Trophoblast cell (in vitro differentiated cells and primary cell): ENCODE measurements at regions not wholly inside any gene's neighbourhood (a gene's known extent, or its start where the extent isn't known, plus 50 kb on each side); places are given as distances from the start of the nearest gene placed in this dataset.

ENCODE experiments used
- DNase-seq, 2 donors: peaks; one replicate each; pipeline ENCODE4 v3.0.0-alpha.2; 2016
- H2AFZ ChIP-seq: 2 replicates; pipeline ENCODE4 v1.6.1; 2013; ENCODE audit warnings: low read length, moderate library complexity, mild to moderate bottlenecking; ENCODE audit not compliant: insufficient read depth, poor library complexity
- H2AK5ac ChIP-seq: 2 replicates; pipeline ENCODE4 v1.6.1; 2013; ENCODE audit warnings: mild to moderate bottlenecking, low read length
- H2BK120ac ChIP-seq: 2 replicates; pipeline ENCODE4 v1.6.1; 2013; ENCODE audit warnings: low read length, mild to moderate bottlenecking, moderate library complexity; ENCODE audit not compliant: insufficient read depth, poor library complexity
- H2BK12ac ChIP-seq: 2 replicates; pipeline ENCODE4 v1.6.1; 2013; ENCODE audit warnings: mild to moderate bottlenecking, low read length, moderate library complexity
- H2BK5ac ChIP-seq: 2 replicates; pipeline ENCODE4 v1.6.1; 2013; ENCODE audit warnings: low read length, low read depth, moderate library complexity, mild to moderate bottlenecking; ENCODE audit not compliant: poor library complexity
- H3K14ac ChIP-seq: 2 replicates; pipeline ENCODE4 v1.6.1; 2013; ENCODE audit warnings: mild to moderate bottlenecking, low read length
- H3K18ac ChIP-seq: 2 replicates; pipeline ENCODE4 v1.6.1; 2013; ENCODE audit warnings: mild to moderate bottlenecking, low read length
- H3K23ac ChIP-seq: 2 replicates; pipeline ENCODE4 v1.6.1; 2013; ENCODE audit warnings: low read length
- H3K27ac ChIP-seq: 2 replicates; pipeline ENCODE4 v1.5.1; 2013; ENCODE audit warnings: low read depth, mild to moderate bottlenecking, inconsistent platforms, low read length, moderate library complexity
- H3K27me3 ChIP-seq: 2 replicates; pipeline ENCODE4 v1.6.1; 2013; ENCODE audit warnings: inconsistent platforms, mild to moderate bottlenecking, low read length, moderate library complexity; ENCODE audit not compliant: insufficient read depth
- H3K36me3 ChIP-seq, 2 experiments: 1 replicate in 1 of 2; 2 replicates in 1 of 2; pipeline ENCODE4 v1.6.1; 2013; ENCODE audit warnings: low read length in 2 of 2, mild to moderate bottlenecking in 2 of 2, moderate library complexity in 1 of 2; ENCODE audit not compliant: insufficient read depth in 2 of 2, control insufficient read depth in 1 of 2
- H3K4ac ChIP-seq: 2 replicates; pipeline ENCODE4 v1.6.1; 2013; ENCODE audit warnings: low read depth, mild to moderate bottlenecking, low read length, moderate library complexity
- H3K4me1 ChIP-seq, 2 experiments: 1 replicate in 1 of 2; 2 replicates in 1 of 2; pipeline ENCODE4 v1.6.1; 2013; ENCODE audit warnings: low read length in 2 of 2, mild to moderate bottlenecking in 2 of 2, moderate library complexity in 1 of 2; ENCODE audit not compliant: insufficient read depth in 2 of 2, control insufficient read depth in 1 of 2
- H3K4me2 ChIP-seq: 2 replicates; pipeline ENCODE4 v1.6.1; 2013; ENCODE audit warnings: inconsistent platforms, mild to moderate bottlenecking, low read length, moderate library complexity
- H3K4me3 ChIP-seq: 2 replicates; pipeline ENCODE4 v1.5.1; 2013; ENCODE audit warnings: mild to moderate bottlenecking, low read depth, low read length, inconsistent platforms
- H3K79me1 ChIP-seq: one replicate; pipeline ENCODE4 v1.6.1; 2013; ENCODE audit warnings: low read length
- H3K79me2 ChIP-seq: 2 replicates; pipeline ENCODE4 v1.6.1; 2013; ENCODE audit warnings: low read length, mild to moderate bottlenecking; ENCODE audit not compliant: control insufficient read depth, insufficient read depth, poor library complexity
- H3K9ac ChIP-seq: 2 replicates; pipeline ENCODE4 v1.6.1; 2013; ENCODE audit warnings: mild to moderate bottlenecking, low read length
- H3K9me3 ChIP-seq: 2 replicates; pipeline ENCODE4 v1.6.1; 2013; ENCODE audit warnings: low read depth, mild to moderate bottlenecking, control low read depth, inconsistent platforms, low read length; ENCODE audit not compliant: insufficient read depth
- H4K12ac ChIP-seq: 2 replicates; pipeline ENCODE4 v1.6.1; 2013; ENCODE audit warnings: low read depth, mild to moderate bottlenecking, low read length, moderate library complexity
- H4K8ac ChIP-seq: 2 replicates; pipeline ENCODE4 v1.6.1; 2013; ENCODE audit warnings: low read depth, mild to moderate bottlenecking, low read length, moderate library complexity
- H4K91ac ChIP-seq: one replicate; pipeline ENCODE4 v1.6.1; 2013; ENCODE audit warnings: low read depth, mild to moderate bottlenecking, low read length, moderate library complexity
- WGBS: extraction: QIAGEN DNeasy Blood & Tissue Kit; methylation state at CpG from one replicate; pipeline ENCODE4 v1.1.7; 2013; ENCODE audit warnings: missing lambda C conversion rate; ENCODE audit not compliant: insufficient read length, insufficient coverage; ENCODE audit errors: extremely low coverage; 5-methylcytosine and 5-hydroxymethylcytosine counted together

DNA sequence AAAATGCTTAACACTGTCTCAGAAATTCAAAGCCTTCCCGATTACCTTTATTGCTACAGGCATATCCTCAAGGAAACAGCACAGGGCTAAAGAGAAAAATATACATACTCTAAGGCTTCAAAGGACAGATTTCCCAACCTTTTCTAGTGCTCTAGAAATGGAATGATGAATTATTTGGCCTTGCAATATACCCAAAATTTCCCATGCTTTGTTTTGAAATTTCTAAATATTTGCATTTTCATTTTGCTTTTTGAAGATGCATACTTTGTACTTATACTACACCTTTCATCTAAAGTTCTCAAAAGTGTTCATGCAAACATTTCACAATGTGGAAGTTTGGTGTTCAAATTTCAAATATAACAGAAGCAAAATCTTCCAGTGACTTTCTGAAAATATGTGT is 312.7 kb upstream of the PDE4D start:
- H3K36me3 ChIP-seq, result no peaks in the 10 kb centered on the region
- no peak for DNase-seq
- H3K79me1 ChIP-seq, result no peaks in the 10 kb centered on the region
- WGBS, result no CpG with 5 or more reads among the region's 1 CpG
- H2BK5ac ChIP-seq, result no peak overlapping the region
- H3K79me2 ChIP-seq, result no peaks in the 10 kb centered on the region
- H4K8ac ChIP-seq, result no peak overlapping the region
- H3K18ac ChIP-seq, result no peak overlapping the region
- no peaks in the 10 kb centered on the region for H3K9me3 ChIP-seq
- no peak overlapping the region for H2BK12ac ChIP-seq
- H3K27ac ChIP-seq, result no peak overlapping the region
- no peak overlapping the region for H2BK120ac ChIP-seq
- no peak overlapping the region for H4K91ac ChIP-seq
- H4K12ac ChIP-seq, result no peak overlapping the region
- H2AFZ ChIP-seq, result no peak overlapping the region
- H3K4ac ChIP-seq, result no peak overlapping the region
- H3K23ac ChIP-seq, result no peak overlapping the region
- H3K9ac ChIP-seq, result no peak overlapping the region
- no peak overlapping the region for H3K4me3 ChIP-seq
- no peak overlapping the region for H3K4me2 ChIP-seq
- H2AK5ac ChIP-seq, result no peak overlapping the region
- no peaks in the 10 kb centered on the region for H3K27me3 ChIP-seq
- no peak overlapping the region for H3K14ac ChIP-seq
- no peaks in the 10 kb centered on the region for H3K4me1 ChIP-seq

DNA sequence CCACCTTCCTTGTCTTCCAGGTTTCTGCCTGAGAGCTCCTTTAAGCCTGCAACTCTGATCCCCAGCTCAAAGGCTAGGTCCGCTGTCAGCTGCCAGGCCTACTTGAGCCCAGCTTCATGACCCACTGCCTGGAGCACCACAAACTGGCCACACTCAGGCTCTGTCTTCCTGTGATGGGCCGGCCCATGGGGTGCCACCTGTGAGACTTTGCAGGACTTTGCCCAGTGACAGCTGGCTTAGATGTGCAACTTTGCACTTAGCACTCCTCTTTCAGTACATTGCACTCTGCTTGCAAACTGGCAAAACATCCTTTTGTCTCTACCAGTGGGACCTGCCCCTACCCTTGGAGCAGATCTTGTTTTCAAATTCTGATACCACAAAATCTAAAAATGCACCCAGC is 311.5 kb upstream of the PDE4D start:
- Histone ChIP-seq H4K12ac (no peak overlapping the region), H2BK120ac (no peak overlapping the region), H3K14ac (no peak overlapping the region), H4K91ac (no peak overlapping the region), H3K36me3 (no peaks in the 10 kb centered on the region), H2BK5ac (no peak overlapping the region), H3K4me1 (no peaks in the 10 kb centered on the region), H3K9me3 (no peaks in the 10 kb centered on the region), H3K4ac (no peak overlapping the region), H3K4me3 (no peak overlapping the region), H3K23ac (no peak overlapping the region), H2BK12ac (no peak overlapping the region), H3K27ac (no peak overlapping the region), H2AFZ (no peak overlapping the region), H3K27me3 (no peaks in the 10 kb centered on the region), H4K8ac (no peak overlapping the region), H3K9ac (no peak overlapping the region), H3K79me2 (no peaks in the 10 kb centered on the region), H3K18ac (no peak overlapping the region), H3K4me2 (no peak overlapping the region), H3K79me1 (no peaks in the 10 kb centered on the region), H2AK5ac (no peak overlapping the region)
- DNase-seq, result no peak
- no CpG with 5 or more reads among the region's 2 CpGs for WGBS

DNA sequence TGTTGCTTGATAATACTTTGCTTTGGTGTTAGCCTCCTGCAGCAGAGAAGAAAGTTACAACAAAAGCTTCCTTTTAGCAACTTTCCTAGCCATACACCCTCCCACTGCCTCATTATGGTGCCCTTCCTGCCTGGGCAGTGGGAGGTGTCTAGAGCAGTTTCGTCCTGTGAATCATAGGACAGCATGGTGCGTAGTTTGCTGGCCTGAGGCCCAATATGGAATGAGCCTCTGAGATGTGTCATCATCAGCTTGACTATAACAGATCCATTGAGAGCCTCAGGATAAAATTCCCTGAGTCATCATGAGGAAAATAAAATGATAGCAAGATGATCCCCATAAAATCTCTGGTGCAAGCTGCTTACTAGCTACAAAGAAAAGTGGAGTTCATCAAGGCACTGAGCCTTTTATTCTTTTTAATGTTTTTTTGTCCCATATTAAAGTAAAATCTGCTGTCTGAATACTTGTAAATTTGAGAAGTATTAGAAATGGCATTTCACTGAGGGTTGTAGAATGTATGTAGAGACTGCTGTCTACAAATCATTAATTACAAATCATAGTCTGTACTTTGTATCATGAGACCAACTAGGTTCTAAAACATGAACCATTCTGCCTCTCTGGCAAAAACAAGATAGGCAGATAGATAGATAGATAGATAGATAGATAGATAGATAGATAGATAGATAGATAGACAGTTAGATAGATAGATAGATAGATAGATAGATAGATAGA is 303.0 kb upstream of the PDE4D start:
- no peaks in the 10 kb centered on the region for H3K36me3 ChIP-seq
- no peak overlapping the region for H2BK120ac ChIP-seq
- H3K9me3 ChIP-seq, result no peaks in the 10 kb centered on the region

DNA sequence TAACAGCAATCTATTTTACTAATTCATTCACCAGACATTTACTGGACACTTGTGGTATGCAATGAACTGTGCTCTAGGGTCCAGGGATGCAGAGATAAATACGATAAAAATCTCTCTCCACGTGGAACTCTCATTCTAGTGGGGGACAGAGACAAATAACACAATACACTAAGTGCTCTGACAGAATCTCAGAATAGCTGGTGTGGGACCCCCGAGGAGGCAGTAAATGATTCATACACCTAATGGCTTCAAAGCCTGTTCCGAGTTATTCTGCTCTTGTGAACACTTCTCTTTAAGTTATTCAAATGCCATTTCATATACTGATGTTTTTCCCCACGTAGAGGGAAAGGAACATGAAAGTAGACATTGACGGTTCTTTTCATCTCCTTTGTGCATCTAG is 302.0 kb upstream of the PDE4D start:
- H2AK5ac ChIP-seq, result no peak overlapping the region
- H3K27ac ChIP-seq, result no peak overlapping the region
- H3K27me3 ChIP-seq, result no peaks in the 10 kb centered on the region
- no peaks in the 10 kb centered on the region for H3K36me3 ChIP-seq
- H3K9ac ChIP-seq, result no peak overlapping the region
- H4K91ac ChIP-seq, result no peak overlapping the region
- no peak overlapping the region for H3K23ac ChIP-seq
- H2AFZ ChIP-seq, result no peak overlapping the region
- H3K79me1 ChIP-seq, result no peaks in the 10 kb centered on the region
- no peaks in the 10 kb centered on the region for H3K9me3 ChIP-seq
- no peaks in the 10 kb centered on the region for H3K4me1 ChIP-seq
- H3K4me2 ChIP-seq, result no peak overlapping the region
- peak in 1 of 2 donors; percentile 1 for DNase-seq
- no CpG with 5 or more reads among the region's 6 CpGs for WGBS
- H3K14ac ChIP-seq, result no peak overlapping the region
- no peak overlapping the region for H2BK12ac ChIP-seq
- no peak overlapping the region for H4K12ac ChIP-seq
- H3K18ac ChIP-seq, result no peak overlapping the region
- no peak overlapping the region for H2BK120ac ChIP-seq
- no peak overlapping the region for H3K4me3 ChIP-seq
- no peaks in the 10 kb centered on the region for H3K79me2 ChIP-seq
- H4K8ac ChIP-seq, result no peak overlapping the region
- H2BK5ac ChIP-seq, result no peak overlapping the region
- H3K4ac ChIP-seq, result no peak overlapping the region

More for the DNA sequence above, 303.0 kb upstream of the PDE4D start:
- Histone ChIP-seq H3K18ac (no peak overlapping the region), H3K79me1 (no peaks in the 10 kb centered on the region), H3K4ac (no peak overlapping the region), H4K91ac (no peak overlapping the region), H3K4me2 (no peak overlapping the region), H2BK12ac (no peak overlapping the region), H3K4me3 (no peak overlapping the region), H4K12ac (no peak overlapping the region), H3K4me1 (no peaks in the 10 kb centered on the region), H2BK5ac (no peak overlapping the region), H4K8ac (no peak overlapping the region), H3K14ac (no peak overlapping the region), H3K9ac (no peak overlapping the region), H3K27ac (no peak overlapping the region), H3K79me2 (no peaks in the 10 kb centered on the region), H3K27me3 (no peaks in the 10 kb centered on the region), H3K23ac (no peak overlapping the region), H2AK5ac (no peak overlapping the region), H2AFZ (no peak overlapping the region)
- no CpG with 5 or more reads among the region's 2 CpGs for WGBS
- DNase-seq, result peak; percentile 33 to 45
